Panc1 (cell line): ENCODE measurements at regions not wholly inside any gene's neighbourhood (a gene's known extent, or its start where the extent isn't known, plus 50 kb on each side); places are given as distances from the start of the nearest gene placed in this dataset.

Experiments used
- ATAC-seq: fragments of 200-7000 bp; cut with Tn5 transposase; 2 replicates; pipeline ENCODE4 v1.9.1; 2020; ENCODE audit warnings: mild to moderate bottlenecking, moderate library complexity
- BruUV-seq: library from RNA; stranded (reverse); fragments of 400-500 nt; replicated peaks from 2 replicates; lab custom pipeline; 2021; lab: Mats Ljungman, UMichigan
- CTCF ChIA-PET: fragments of 300-600 bp; sonication (Branson Sonifier 250); formaldehyde crosslinking; loops from one replicate; lab custom pipeline; 2022; ENCODE audit warnings: antibody characterized with exemption; lab: Charles Lee
- POLR2A ChIA-PET: fragments of 300-600 bp; sonication (Branson Sonifier 250); formaldehyde crosslinking; loops from one replicate; lab custom pipeline; 2022; ENCODE audit warnings: antibody characterized with exemption; lab: Charles Lee
- DNase-seq: peaks from one replicate; pipeline ENCODE4 v3.0.0-alpha.2; 2010; ENCODE audit warnings: low read depth, low spot score
- H3K27ac ChIP-seq: 2 replicates; pipeline ENCODE4 v1.5.1; 2011; ENCODE audit warnings: mild to moderate bottlenecking, low read length, inconsistent platforms
- H3K27me3 ChIP-seq: fragments of 200-500 bp; sonication (Bioruptor generic); 2 replicates; pipeline ENCODE4 v1.6.0; 2014; ENCODE audit warnings: low read length, inconsistent platforms; ENCODE audit not compliant: control insufficient read depth, insufficient read depth
- H3K36me3 ChIP-seq: fragments of 200-500 bp; sonication (Bioruptor generic); 2 replicates; pipeline ENCODE4 v1.5.1; 2014; ENCODE audit warnings: inconsistent platforms, mild to moderate bottlenecking, low read length, moderate library complexity; ENCODE audit not compliant: control insufficient read depth, insufficient read depth
- H3K4me1 ChIP-seq: 2 replicates; pipeline ENCODE4 v1.5.1; 2011; ENCODE audit warnings: inconsistent platforms, mild to moderate bottlenecking, low read length, moderate library complexity; ENCODE audit not compliant: control insufficient read depth, insufficient read depth
- H3K4me3 ChIP-seq, 2 experiments: 2 replicates each; pipeline ENCODE4 v1.5.1; 2011 to 2012; ENCODE audit warnings: low read depth in 2 of 2, low read length in 2 of 2, mild to moderate bottlenecking in 2 of 2, inconsistent platforms in 1 of 2, moderate library complexity in 1 of 2
- H3K9me3 ChIP-seq: fragments of 200-500 bp; sonication (Bioruptor generic); 2 replicates; pipeline ENCODE4 v1.5.1; 2014; ENCODE audit warnings: low read depth, mild to moderate bottlenecking, inconsistent platforms, low read length, moderate library complexity; ENCODE audit not compliant: control insufficient read depth, insufficient read depth
- CTCF ChIP-seq: fragments of 450-650 bp; IDR thresholded peaks from 2 replicates; pipeline ENCODE4 v1.5.1; 2017; ENCODE audit warnings: mild to moderate bottlenecking
- POLR2AphosphoS5 ChIP-seq: IDR thresholded peaks from 2 replicates; pipeline ENCODE4 v1.6.1; 2012; ENCODE audit warnings: mild to moderate bottlenecking, low read depth, low read length, moderate library complexity
- REST ChIP-seq, 2 experiments: IDR thresholded peaks; 2 replicates each; pipeline ENCODE4 v1.6.1; 2011 to 2012; ENCODE audit warnings: low read depth in 2 of 2, control low read depth in 1 of 2, low read length in 1 of 2, mild to moderate bottlenecking in 1 of 2, moderate library complexity in 1 of 2; ENCODE audit not compliant: insufficient read depth in 1 of 2
- SIN3A ChIP-seq: IDR thresholded peaks from 2 replicates; pipeline ENCODE4 v1.6.1; 2012; ENCODE audit warnings: low read depth, mild to moderate bottlenecking, low read length, moderate library complexity, borderline replicate concordance; ENCODE audit not compliant: insufficient read depth
- TCF7L2 ChIP-seq: IDR thresholded peaks from 2 replicates; pipeline ENCODE4 v1.6.1; 2011; ENCODE audit warnings: mild to moderate bottlenecking, low read depth, low read length, inconsistent platforms
- in situ Hi-C: cut with HindIII; loops from 2 replicates; pipeline ENCODE4 v1.10.0; 2016; ENCODE audit warnings: low sequenced_read_pairs, low pct_unique_long_range_greater_than_20kb
- intact Hi-C: fragments of 100-400 bp; cut with micrococcal nuclease; formaldehyde crosslinking; loops from one replicate; pipeline ENCODE4 v1.10.0; 2022; ENCODE audit not compliant: unreplicated experiment

- in situ Hi-C loops: no loop called here
- Histone ChIP-seq H3K27ac (no peak overlapping the region), H3K27me3 (no peaks in the 10 kb centered on the region), H3K4me3 (no peak overlapping the region), H3K36me3 (no peaks in the 10 kb centered on the region), H3K4me1 (no peaks in the 10 kb centered on the region), H3K9me3 (no peaks in the 10 kb centered on the region)
- intact Hi-C loops: no loop called here
- no peak for DNase-seq
- TF ChIP-seq REST (IDR thresholded peaks at IDR 0.05; ENCODE audit: insufficient read depth in 1 of 2, low read depth in 2 of 2, low read length in 1 of 2): no peak
- TF ChIP-seq CTCF: no peak
- no peak for TF ChIP-seq SIN3A
- no peak for TF ChIP-seq TCF7L2
- no peak for ATAC-seq
- ChIA-PET POLR2A (no interaction called here), CTCF (no interaction called here)
- no TSS peak for BruUV-seq
Measured at GRCh38 chr18:998936-999335, 94.3 kb downstream of the ADCYAP1 start.

- in situ Hi-C loops: no loop called here
- no peak for DNase-seq
Measured at GRCh38 chr18:1002653-1003178, 98.0 kb downstream of the ADCYAP1 start.

More at GRCh38 chr18:1002653-1003178, 98.0 kb downstream of the ADCYAP1 start:
- intact Hi-C loops: no loop called here
- TF ChIP-seq CTCF (no peak), TCF7L2 (no peak), POLR2AphosphoS5 (no peak), SIN3A (no peak), REST (IDR thresholded peaks at IDR 0.05; ENCODE audit: insufficient read depth in 1 of 2, low read depth in 2 of 2, low read length in 1 of 2) (no peak)
- H3K4me1 ChIP-seq: no peaks in the 10 kb centered on the region
- H3K4me3 ChIP-seq: no peak overlapping the region
- no peaks in the 10 kb centered on the region for H3K36me3 ChIP-seq
- no TSS peak for BruUV-seq
- POLR2A ChIA-PET: no interaction called here
- H3K27ac ChIP-seq: no peak overlapping the region
- no peaks in the 10 kb centered on the region for H3K27me3 ChIP-seq
- H3K9me3 ChIP-seq: no peaks in the 10 kb centered on the region
- CTCF ChIA-PET: no interaction called here
- ATAC-seq: no peak
